GM23338 (cell line): ENCODE measurements at regions not wholly inside any gene's neighbourhood (a gene's known extent, or its start where the extent isn't known, plus 50 kb on each side); places are given as distances from the start of the nearest gene placed in this dataset.

Experiments used
- CREB1 ChIP-seq: fragments of 250-450 bp; sonication (Bioruptor Pico); IDR thresholded peaks from 2 replicates; pipeline ENCODE4 v1.5.0; 2020; ENCODE audit warnings: low read depth, mild to moderate bottlenecking, moderate library complexity
- CTCF ChIP-seq, 2 experiments: fragments of 200-600 bp in 1 of 2; sonication (generic) in 1 of 2; conservative IDR thresholded peaks; 2 replicates each; pipeline versions ENCODE4 v1.5.1 to v1.6.1; 2016 to 2017; ENCODE audit warnings: antibody characterized with exemption in 2 of 2, low read depth in 2 of 2, mild to moderate bottlenecking in 2 of 2, moderate library complexity in 1 of 2
- ETS1 ChIP-seq: IDR thresholded peaks from 2 replicates; pipeline ENCODE4 v1.6.1; 2016; ENCODE audit warnings: antibody characterized with exemption
- EZH2 ChIP-seq: fragments of 200-600 bp; sonication (generic); IDR thresholded peaks from one replicate; pipeline ENCODE4 v1.8.0; 2017; ENCODE audit warnings: antibody characterized with exemption, mild to moderate bottlenecking, low read depth; ENCODE audit not compliant: unreplicated experiment
- EZH2phosphoT487 ChIP-seq: fragments of 200-600 bp; sonication (generic); IDR thresholded peaks from one replicate; pipeline ENCODE4 v1.8.1; 2018; ENCODE audit warnings: antibody characterized with exemption; ENCODE audit not compliant: unreplicated experiment
- JUNB ChIP-seq: IDR thresholded peaks from one replicate; pipeline ENCODE4 v1.6.1; 2016; ENCODE audit warnings: antibody characterized with exemption; ENCODE audit not compliant: unreplicated experiment
- NANOG ChIP-seq: IDR thresholded peaks from 2 replicates; pipeline ENCODE4 v1.6.1; 2016; ENCODE audit warnings: antibody characterized with exemption, borderline replicate concordance
- POLR2AphosphoS5 ChIP-seq: IDR thresholded peaks from 2 replicates; pipeline ENCODE4 v1.6.1; 2016; ENCODE audit warnings: antibody characterized with exemption, low read depth
- REST ChIP-seq: IDR thresholded peaks from one replicate; pipeline ENCODE4 v1.6.1; 2018; ENCODE audit warnings: antibody characterized with exemption; ENCODE audit not compliant: unreplicated experiment
- STAT1 ChIP-seq: IDR thresholded peaks from one replicate; pipeline ENCODE4 v1.6.1; 2016; ENCODE audit warnings: antibody characterized with exemption; ENCODE audit not compliant: unreplicated experiment
- ZNF114 ChIP-seq: fragments of 250-450 bp; sonication (Bioruptor Pico); IDR thresholded peaks from 2 replicates; pipeline ENCODE4 v1.5.0; 2020; ENCODE audit warnings: mild to moderate bottlenecking, moderate library complexity
- ZNF331 ChIP-seq: fragments of 250-450 bp; sonication (Bioruptor Pico); IDR thresholded peaks from 2 replicates; pipeline ENCODE4 v1.5.0; 2020; ENCODE audit warnings: low read depth, mild to moderate bottlenecking, moderate library complexity
- TF ChIP-seq, protein P1 (sequence below): fragments of 250-450 bp; sonication (Bioruptor Pico); IDR thresholded peaks from 2 replicates; pipeline ENCODE4 v1.5.0; 2020; ENCODE audit warnings: mild to moderate bottlenecking, moderate library complexity

- no peak for TF ChIP-seq CTCF (conservative IDR thresholded peaks at IDR 0.05; ENCODE audit: low read depth in 2 of 2)
- TF ChIP-seq EZH2phosphoT487: no peak
- TF ChIP-seq REST: no peak
- TF ChIP-seq CREB1 (CRISPR knock-in tag): no peak
- no peak for TF ChIP-seq POLR2AphosphoS5
- TF ChIP-seq EZH2: no peak
- TF ChIP-seq ZNF331 (CRISPR knock-in tag): no peak
- TF ChIP-seq JUNB: no peak
- TF ChIP-seq ETS1: no peak
- TF ChIP-seq, protein P1, sequence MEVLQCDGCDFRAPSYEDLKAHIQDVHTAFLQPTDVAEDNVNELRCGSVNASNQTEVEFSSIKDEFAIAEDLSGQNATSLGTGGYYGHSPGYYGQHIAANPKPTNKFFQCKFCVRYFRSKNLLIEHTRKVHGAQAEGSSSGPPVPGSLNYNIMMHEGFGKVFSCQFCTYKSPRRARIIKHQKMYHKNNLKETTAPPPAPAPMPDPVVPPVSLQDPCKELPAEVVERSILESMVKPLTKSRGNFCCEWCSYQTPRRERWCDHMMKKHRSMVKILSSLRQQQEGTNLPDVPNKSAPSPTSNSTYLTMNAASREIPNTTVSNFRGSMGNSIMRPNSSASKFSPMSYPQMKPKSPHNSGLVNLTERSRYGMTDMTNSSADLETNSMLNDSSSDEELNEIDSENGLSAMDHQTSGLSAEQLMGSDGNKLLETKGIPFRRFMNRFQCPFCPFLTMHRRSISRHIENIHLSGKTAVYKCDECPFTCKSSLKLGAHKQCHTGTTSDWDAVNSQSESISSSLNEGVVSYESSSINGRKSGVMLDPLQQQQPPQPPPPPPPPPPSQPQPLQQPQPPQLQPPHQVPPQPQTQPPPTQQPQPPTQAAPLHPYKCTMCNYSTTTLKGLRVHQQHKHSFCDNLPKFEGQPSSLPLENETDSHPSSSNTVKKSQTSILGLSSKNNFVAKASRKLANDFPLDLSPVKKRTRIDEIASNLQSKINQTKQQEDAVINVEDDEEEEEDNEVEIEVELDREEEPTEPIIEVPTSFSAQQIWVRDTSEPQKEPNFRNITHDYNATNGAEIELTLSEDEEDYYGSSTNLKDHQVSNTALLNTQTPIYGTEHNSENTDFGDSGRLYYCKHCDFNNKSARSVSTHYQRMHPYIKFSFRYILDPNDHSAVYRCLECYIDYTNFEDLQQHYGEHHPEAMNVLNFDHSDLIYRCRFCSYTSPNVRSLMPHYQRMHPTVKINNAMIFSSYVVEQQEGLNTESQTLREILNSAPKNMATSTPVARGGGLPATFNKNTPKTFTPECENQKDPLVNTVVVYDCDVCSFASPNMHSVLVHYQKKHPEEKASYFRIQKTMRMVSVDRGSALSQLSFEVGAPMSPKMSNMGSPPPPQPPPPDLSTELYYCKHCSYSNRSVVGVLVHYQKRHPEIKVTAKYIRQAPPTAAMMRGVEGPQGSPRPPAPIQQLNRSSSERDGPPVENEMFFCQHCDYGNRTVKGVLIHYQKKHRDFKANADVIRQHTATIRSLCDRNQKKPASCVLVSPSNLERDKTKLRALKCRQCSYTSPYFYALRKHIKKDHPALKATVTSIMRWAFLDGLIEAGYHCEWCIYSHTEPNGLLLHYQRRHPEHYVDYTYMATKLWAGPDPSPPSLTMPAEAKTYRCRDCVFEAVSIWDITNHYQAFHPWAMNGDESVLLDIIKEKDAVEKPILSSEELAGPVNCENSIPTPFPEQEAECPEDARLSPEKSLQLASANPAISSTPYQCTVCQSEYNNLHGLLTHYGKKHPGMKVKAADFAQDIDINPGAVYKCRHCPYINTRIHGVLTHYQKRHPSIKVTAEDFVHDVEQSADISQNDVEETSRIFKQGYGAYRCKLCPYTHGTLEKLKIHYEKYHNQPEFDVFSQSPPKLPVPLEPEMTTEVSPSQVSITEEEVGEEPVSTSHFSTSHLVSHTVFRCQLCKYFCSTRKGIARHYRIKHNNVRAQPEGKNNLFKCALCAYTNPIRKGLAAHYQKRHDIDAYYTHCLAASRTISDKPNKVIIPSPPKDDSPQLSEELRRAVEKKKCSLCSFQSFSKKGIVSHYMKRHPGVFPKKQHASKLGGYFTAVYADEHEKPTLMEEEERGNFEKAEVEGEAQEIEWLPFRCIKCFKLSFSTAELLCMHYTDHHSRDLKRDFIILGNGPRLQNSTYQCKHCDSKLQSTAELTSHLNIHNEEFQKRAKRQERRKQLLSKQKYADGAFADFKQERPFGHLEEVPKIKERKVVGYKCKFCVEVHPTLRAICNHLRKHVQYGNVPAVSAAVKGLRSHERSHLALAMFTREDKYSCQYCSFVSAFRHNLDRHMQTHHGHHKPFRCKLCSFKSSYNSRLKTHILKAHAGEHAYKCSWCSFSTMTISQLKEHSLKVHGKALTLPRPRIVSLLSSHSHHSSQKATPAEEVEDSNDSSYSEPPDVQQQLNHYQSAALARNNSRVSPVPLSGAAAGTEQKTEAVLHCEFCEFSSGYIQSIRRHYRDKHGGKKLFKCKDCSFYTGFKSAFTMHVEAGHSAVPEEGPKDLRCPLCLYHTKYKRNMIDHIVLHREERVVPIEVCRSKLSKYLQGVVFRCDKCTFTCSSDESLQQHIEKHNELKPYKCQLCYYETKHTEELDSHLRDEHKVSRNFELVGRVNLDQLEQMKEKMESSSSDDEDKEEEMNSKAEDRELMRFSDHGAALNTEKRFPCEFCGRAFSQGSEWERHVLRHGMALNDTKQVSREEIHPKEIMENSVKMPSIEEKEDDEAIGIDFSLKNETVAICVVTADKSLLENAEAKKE (CRISPR knock-in tag): no peak
- TF ChIP-seq NANOG: no peak
- TF ChIP-seq STAT1: no peak
- no peak for TF ChIP-seq ZNF114 (CRISPR knock-in tag)
Observed at GRCh38 chrX:110569506-110569905, 210.9 kb downstream of the RTL9 start.
